Sigmoid colon (tissue), 4 donors: ENCODE measurements at regions not wholly inside any gene's neighbourhood (a gene's known extent, or its start where the extent isn't known, plus 50 kb on each side); places are given as distances from the start of the nearest gene placed in this dataset.

Source experiments
- EP300 ChIP-seq, 4 donors: sonication (generic); formaldehyde crosslinking; IDR thresholded peaks; one replicate each; pipeline ENCODE4 v1.6.1; 2017; ENCODE audit warnings: antibody characterized with exemption in 4 of 4
- POLR2A ChIP-seq, 2 donors: fragments of 450-650 bp; IDR thresholded peaks; one replicate each; pipeline ENCODE4 v1.6.1; 2016; ENCODE audit warnings: antibody characterized with exemption in 2 of 2, mild to moderate bottlenecking in 2 of 2, moderate library complexity in 2 of 2
- POLR2AphosphoS5 ChIP-seq, 4 donors: sonication (generic); formaldehyde crosslinking; IDR thresholded peaks; one replicate each; pipeline ENCODE4 v1.6.1; 2017; ENCODE audit warnings: antibody characterized with exemption in 4 of 4
- TF ChIP-seq, protein P1 (sequence below), 4 experiments: fragments of 450-650 bp in 3 of 4; fragments of 200-600 bp in 1 of 4; IDR thresholded peaks; one replicate each; pipeline ENCODE4 v1.5.1; 2016 to 2019; ENCODE audit warnings: antibody characterized with exemption in 4 of 4, mild to moderate bottlenecking in 3 of 4, moderate library complexity in 2 of 4

DNA sequence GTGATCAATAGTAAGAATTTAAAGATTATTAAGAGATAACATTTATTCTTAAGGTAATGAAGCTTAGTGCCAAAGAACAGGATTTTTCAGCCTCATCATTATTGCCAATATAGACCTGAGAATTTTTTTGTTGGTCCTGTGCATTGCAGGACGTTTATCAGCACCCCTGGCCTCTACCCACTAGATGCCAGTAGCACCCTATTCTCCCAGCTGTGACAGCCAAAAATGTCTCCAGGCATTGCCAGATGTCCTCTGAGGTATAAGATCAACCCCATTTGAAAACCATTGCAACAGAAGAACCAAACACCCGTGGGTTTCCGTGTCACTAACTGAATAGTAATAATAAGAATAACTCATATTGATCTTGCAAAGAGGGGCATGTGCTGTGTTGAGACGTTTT is 700.0 kb upstream of the SOX11 start:
- TF ChIP-seq EP300 (IDR thresholded peaks at IDR 0.05) (no peak), POLR2AphosphoS5 (IDR thresholded peaks at IDR 0.05) (no peak), POLR2A (IDR thresholded peaks at IDR 0.05) (no peak)
- TF ChIP-seq, protein P1, sequence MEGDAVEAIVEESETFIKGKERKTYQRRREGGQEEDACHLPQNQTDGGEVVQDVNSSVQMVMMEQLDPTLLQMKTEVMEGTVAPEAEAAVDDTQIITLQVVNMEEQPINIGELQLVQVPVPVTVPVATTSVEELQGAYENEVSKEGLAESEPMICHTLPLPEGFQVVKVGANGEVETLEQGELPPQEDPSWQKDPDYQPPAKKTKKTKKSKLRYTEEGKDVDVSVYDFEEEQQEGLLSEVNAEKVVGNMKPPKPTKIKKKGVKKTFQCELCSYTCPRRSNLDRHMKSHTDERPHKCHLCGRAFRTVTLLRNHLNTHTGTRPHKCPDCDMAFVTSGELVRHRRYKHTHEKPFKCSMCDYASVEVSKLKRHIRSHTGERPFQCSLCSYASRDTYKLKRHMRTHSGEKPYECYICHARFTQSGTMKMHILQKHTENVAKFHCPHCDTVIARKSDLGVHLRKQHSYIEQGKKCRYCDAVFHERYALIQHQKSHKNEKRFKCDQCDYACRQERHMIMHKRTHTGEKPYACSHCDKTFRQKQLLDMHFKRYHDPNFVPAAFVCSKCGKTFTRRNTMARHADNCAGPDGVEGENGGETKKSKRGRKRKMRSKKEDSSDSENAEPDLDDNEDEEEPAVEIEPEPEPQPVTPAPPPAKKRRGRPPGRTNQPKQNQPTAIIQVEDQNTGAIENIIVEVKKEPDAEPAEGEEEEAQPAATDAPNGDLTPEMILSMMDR (IDR thresholded peaks at IDR 0.05), result peak in 1 of 4 experiments; percentile 10
